ENCODE measurements at regions not wholly inside any gene's neighbourhood (a gene's known extent, or its start where the extent isn't known, plus 50 kb on each side); places are given as distances from the start of the nearest gene placed in this dataset.

GRCh38 chr15:94968133-94968532 lies 736.8 kb downstream of the MCTP2 start:
- TF ChIP-seq CTCF (IDR thresholded peaks at IDR 0.05) (no peak), POLR2A (IDR thresholded peaks at IDR 0.05) (no peak)
